ENCODE measurements at regions not wholly inside any gene's neighbourhood (a gene's known extent, or its start where the extent isn't known, plus 50 kb on each side); places are given as distances from the start of the nearest gene placed in this dataset.

DNA sequence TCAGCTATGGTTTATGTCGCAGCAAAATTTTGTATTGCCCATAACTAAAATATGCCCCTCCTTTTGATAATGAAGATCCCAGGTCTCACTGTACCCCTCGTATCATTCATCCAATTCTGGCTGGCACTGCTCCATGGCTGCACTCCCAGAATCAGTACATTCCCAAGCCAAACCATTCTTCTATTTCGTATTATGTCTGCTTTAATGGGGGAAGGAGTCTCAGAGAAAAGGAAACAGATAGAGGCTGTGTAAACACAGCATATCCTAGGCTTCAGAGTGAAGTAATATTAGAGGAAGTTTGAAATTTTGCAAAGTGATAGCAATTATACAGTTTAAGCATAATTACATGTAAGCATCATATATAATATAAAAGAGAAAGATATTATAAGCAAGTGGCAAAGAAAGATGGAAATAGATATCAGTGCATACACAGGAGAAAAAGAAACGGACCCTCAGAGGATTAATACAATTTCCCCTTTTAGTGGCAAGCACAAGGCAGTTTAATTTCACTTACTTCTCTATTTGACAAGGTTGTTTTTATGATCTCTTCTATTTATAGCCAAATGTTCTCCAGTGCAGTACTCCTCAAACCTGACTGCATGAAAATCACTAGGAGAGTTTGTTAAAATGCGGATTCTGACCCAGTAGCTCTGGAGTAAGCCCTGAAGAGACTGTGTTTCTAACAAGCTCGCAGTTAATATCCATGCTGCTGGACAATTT lies 56.5 kb upstream of the TENT5A start:
- Histone ChIP-seq H4K20me1 (no peaks in the 10 kb centered on the region), H3K4me1 (peaks cover 0 to 23% (median 0%) of the 10 kb centered on the region in 10 experiments; a peak in 10 of 20 replicates), H3K27me3 (no peaks in the 10 kb centered on the region), H3K9me3 (replicated peaks in 1 of 11) (no peaks in the 10 kb centered on the region), H3K9ac (peak overlapping the region in 5 of 11 experiments; percentile 39 to 60 (median 56); a peak in 8 of 22 replicates), H3K4me3 (peak overlapping the region in 3 of 10 experiments; percentile 32 to 37 (median 33); a peak in 4 of 20 replicates), H3K27ac (peak overlapping the region in 5 of 11 experiments; percentile 29 to 73 (median 64); a peak in 9 of 22 replicates), H3K4me2 (peak overlapping the region in 9 of 11 experiments; percentile 3 to 81 (median 48); a peak in 14 of 22 replicates), H3K36me3 (no peaks in the 10 kb centered on the region)
- no peak for TF ChIP-seq Cebpa-rat (IDR thresholded peaks at IDR 0.05)

DNA sequence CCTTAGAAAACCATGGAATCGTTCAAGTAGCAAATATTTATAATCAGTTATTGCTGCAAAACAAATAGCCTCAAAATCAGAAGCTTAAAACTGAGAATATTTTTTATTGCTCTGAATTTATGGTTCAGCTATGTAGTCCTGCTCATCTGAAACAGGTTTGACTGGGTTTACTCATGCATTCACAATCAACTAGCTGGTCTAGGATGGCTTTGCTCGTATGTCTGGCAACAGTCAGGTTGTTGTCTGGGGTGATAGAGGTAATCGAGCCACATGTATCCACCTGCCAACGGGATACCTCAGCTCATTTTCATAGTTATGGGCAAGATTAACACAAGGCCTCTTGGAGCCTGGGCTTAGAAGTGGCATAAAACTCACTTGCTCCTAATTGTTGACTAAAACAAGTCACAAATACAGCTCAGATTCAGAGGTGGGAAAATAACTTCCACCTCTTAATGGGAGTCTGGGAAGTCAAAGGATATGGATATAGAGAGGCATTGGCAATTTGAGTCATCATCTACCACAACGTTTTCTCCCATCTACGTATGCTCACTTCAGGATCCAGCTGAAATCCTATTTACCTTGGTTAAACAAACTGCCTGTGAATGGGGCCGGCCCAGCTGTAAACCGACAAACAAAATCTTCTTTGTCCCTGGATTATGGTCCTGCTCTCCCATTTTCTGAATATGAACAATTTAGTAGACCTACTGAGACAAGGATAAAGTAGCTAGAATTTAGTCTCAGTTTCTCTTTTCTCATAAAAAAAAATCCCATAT lies 54.5 kb upstream of the TENT5A start:
- H4K20me1 ChIP-seq = no peaks in the 10 kb centered on the region
- H3K27me3 ChIP-seq = no peaks in the 10 kb centered on the region
- no peak overlapping the region for H3K9ac ChIP-seq
- H3K4me1 ChIP-seq = peaks cover 0 to 15% (median 0%) of the 10 kb centered on the region in 10 experiments; a peak in 10 of 20 replicates
- H3K9me3 ChIP-seq (replicated peaks in 1 of 11) = no peaks in the 10 kb centered on the region
- H3K4me2 ChIP-seq = no peak overlapping the region
- TF ChIP-seq Cebpa-rat (IDR thresholded peaks at IDR 0.05) = no peak
- no peak overlapping the region for H3K27ac ChIP-seq
- no peak overlapping the region for H3K4me3 ChIP-seq
- H3K36me3 ChIP-seq = no peaks in the 10 kb centered on the region

DNA sequence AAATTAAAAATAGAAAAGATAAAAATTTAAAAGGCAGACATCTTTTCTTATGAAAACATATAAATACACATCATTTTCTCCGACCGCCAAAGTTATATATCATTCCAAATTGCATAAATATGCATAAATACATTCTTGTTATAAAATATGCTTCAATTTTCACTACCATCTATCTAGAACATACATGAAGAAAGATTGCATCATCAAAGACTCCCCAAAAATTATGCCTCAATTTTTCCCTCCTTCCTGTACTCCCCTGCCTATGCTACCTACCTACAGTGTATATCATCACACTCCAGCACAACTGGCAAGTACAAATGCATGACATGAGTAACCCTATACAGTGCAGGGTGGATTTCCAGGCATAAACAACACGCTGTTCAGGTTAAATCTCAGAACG lies 49.9 kb upstream of the TENT5A start:
- Histone ChIP-seq H4K20me1 (no peaks in the 10 kb centered on the region), H3K27ac (no peak overlapping the region), H3K4me3 (no peak overlapping the region), H3K36me3 (no peaks in the 10 kb centered on the region), H3K9me3 (replicated peaks in 1 of 11) (no peaks in the 10 kb centered on the region), H3K27me3 (no peaks in the 10 kb centered on the region), H3K4me1 (peaks cover 0 to 12% (median 0%) of the 10 kb centered on the region in 10 experiments; a peak in 3 of 20 replicates), H3K4me2 (no peak overlapping the region), H3K9ac (no peak overlapping the region)
- TF ChIP-seq Cebpa-rat (IDR thresholded peaks at IDR 0.05) = no peak

Measured in BLaER1 treated with 17β-estradiol and CSF1 and Interleukin-3, amounts not matched to agents 10 nM and 100 nM (cell line).